ENCODE measurements at regions not wholly inside any gene's neighbourhood (a gene's known extent, or its start where the extent isn't known, plus 50 kb on each side); places are given as distances from the start of the nearest gene placed in this dataset.

- Histone ChIP-seq H3K36me3 (ENCODE audit: low read depth, missing control alignments) (no peaks in the 10 kb centered on the region), H3K4me1 (no peaks in the 10 kb centered on the region), H3K4me3 (no peak overlapping the region), H3K9me3 (no peaks in the 10 kb centered on the region), H3K27ac (no peak overlapping the region), H3K27me3 (no peaks in the 10 kb centered on the region)
- intact Hi-C loops (cut with DNase I; ENCODE audit: low total_unique reads) = no loop called here
- DNase-seq = no peak
- TF ChIP-seq POLR2A (IDR thresholded peaks at IDR 0.05) = no peak
- TF ChIP-seq CTCF (IDR thresholded peaks at IDR 0.05) = no peak
- 89 to 90% methylated on average over 11 to 14 of the region's 14 CpGs for WGBS, 2 donors
Observed at GRCh38 chr1:2961661-2962060, 59.6 kb upstream of the ACTRT2 start.

- DNase-seq = no peak
- 75 to 86% methylated on average over 11 of the region's 11 CpGs for WGBS, 2 donors
- no peaks in the 10 kb centered on the region for H3K9me3 ChIP-seq
Observed at GRCh38 chr1:2962061-2962460, 59.2 kb upstream of the ACTRT2 start.

GRCh38 chr1:2962541-2962940 is 58.7 kb upstream of the ACTRT2 start:
- intact Hi-C loops (cut with DNase I; ENCODE audit: low total_unique reads) = no loop called here
- no peaks in the 10 kb centered on the region for H3K9me3 ChIP-seq
- 67 to 70% methylated on average over 8 of the region's 8 CpGs for WGBS, 2 donors
- TF ChIP-seq POLR2A (IDR thresholded peaks at IDR 0.05) (no peak), CTCF (IDR thresholded peaks at IDR 0.05) (no peak)
- no peak overlapping the region for H3K27ac ChIP-seq
- H3K27me3 ChIP-seq = no peaks in the 10 kb centered on the region
- no peaks in the 10 kb centered on the region for H3K4me1 ChIP-seq
- H3K36me3 ChIP-seq (ENCODE audit: low read depth, missing control alignments) = no peaks in the 10 kb centered on the region
- DNase-seq = no peak
- no peak overlapping the region for H3K4me3 ChIP-seq

More at GRCh38 chr1:2962061-2962460, 59.2 kb upstream of the ACTRT2 start:
- Histone ChIP-seq H3K36me3 (ENCODE audit: low read depth, missing control alignments) (no peaks in the 10 kb centered on the region), H3K4me1 (no peaks in the 10 kb centered on the region), H3K27ac (no peak overlapping the region), H3K4me3 (no peak overlapping the region), H3K27me3 (no peaks in the 10 kb centered on the region)
- intact Hi-C loops (cut with DNase I; ENCODE audit: low total_unique reads) = no loop called here
- no peak for TF ChIP-seq POLR2A (IDR thresholded peaks at IDR 0.05)
- TF ChIP-seq CTCF (IDR thresholded peaks at IDR 0.05) = no peak

- intact Hi-C loops (cut with DNase I; ENCODE audit: low total_unique reads) = no loop called here
- WGBS, 2 donors = 84 to 88% methylated on average over 3 to 13 of the region's 13 CpGs
- Histone ChIP-seq H3K4me3 (no peak overlapping the region), H3K27ac (no peak overlapping the region), H3K36me3 (ENCODE audit: low read depth, missing control alignments) (no peaks in the 10 kb centered on the region), H3K9me3 (no peaks in the 10 kb centered on the region), H3K4me1 (peaks cover 2% of the 10 kb centered on the region), H3K27me3 (no peaks in the 10 kb centered on the region)
- no peak for TF ChIP-seq CTCF (IDR thresholded peaks at IDR 0.05)
- TF ChIP-seq POLR2A (IDR thresholded peaks at IDR 0.05) = no peak
- no peak for DNase-seq
Observed at GRCh38 chr1:2962946-2963345, 58.3 kb upstream of the ACTRT2 start.

GRCh38 chr1:2965676-2966075 is 55.6 kb upstream of the ACTRT2 start:
- Histone ChIP-seq H3K4me1 (peaks cover 5% of the 10 kb centered on the region), H3K27ac (no peak overlapping the region), H3K36me3 (ENCODE audit: low read depth, missing control alignments) (no peaks in the 10 kb centered on the region), H3K27me3 (no peaks in the 10 kb centered on the region), H3K9me3 (no peaks in the 10 kb centered on the region), H3K4me3 (no peak overlapping the region)
- intact Hi-C loops (cut with DNase I; ENCODE audit: low total_unique reads) = no loop called here
- TF ChIP-seq POLR2A (IDR thresholded peaks at IDR 0.05) (no peak), CTCF (IDR thresholded peaks at IDR 0.05) (no peak)
- no peak for DNase-seq
- 89 to 95% methylated on average over 3 to 4 of the region's 4 CpGs for WGBS, 2 donors

All from testis (tissue), 2 donors.